GM23338 (cell line): ENCODE measurements at regions not wholly inside any gene's neighbourhood (a gene's known extent, or its start where the extent isn't known, plus 50 kb on each side); places are given as distances from the start of the nearest gene placed in this dataset.

Source experiments
- ATAC-seq: fragments of 200-7000 bp; cut with Tn5 transposase; 3 replicates; pipeline ENCODE4 v1.9.1; 2020
- DNase-seq: peaks from one replicate; pipeline ENCODE4 v3.0.0-alpha.2; 2015; ENCODE audit warnings: low spot score
- H2AFZ ChIP-seq: fragments of 200-600 bp; sonication (generic); 2 replicates; pipeline ENCODE4 v1.8.0; 2016; ENCODE audit warnings: antibody characterized with exemption, mild to moderate bottlenecking, moderate library complexity
- H3F3A ChIP-seq: fragments of 200-600 bp; sonication (generic); replicated peaks from 2 replicates; pipeline ENCODE4 v1.8.0; 2017; ENCODE audit warnings: antibody characterized with exemption, mixed run types, low read depth
- H3K27ac ChIP-seq: fragments of 200-600 bp; sonication (generic); 2 replicates; pipeline ENCODE4 v1.6.1; 2016; ENCODE audit warnings: low read depth
- H3K27me3 ChIP-seq: fragments of 200-600 bp; sonication (generic); 2 replicates; pipeline ENCODE4 v1.8.0; 2016; ENCODE audit warnings: mild to moderate bottlenecking, mixed run types, moderate library complexity; ENCODE audit not compliant: insufficient read depth
- H3K36me3 ChIP-seq: fragments of 200-600 bp; sonication (generic); 2 replicates; pipeline ENCODE4 v1.8.0; 2016; ENCODE audit warnings: mild to moderate bottlenecking; ENCODE audit not compliant: insufficient read depth
- H3K4me1 ChIP-seq: fragments of 200-600 bp; sonication (generic); 2 replicates; pipeline ENCODE4 v1.8.0; 2016; ENCODE audit warnings: mild to moderate bottlenecking, moderate library complexity; ENCODE audit not compliant: insufficient read depth
- H3K4me2 ChIP-seq: fragments of 200-600 bp; sonication (generic); 2 replicates; pipeline ENCODE4 v1.7.1; 2017; ENCODE audit warnings: mixed run types
- H3K4me3 ChIP-seq: fragments of 200-600 bp; sonication (generic); 2 replicates; pipeline ENCODE4 v1.6.1; 2016; ENCODE audit warnings: mixed run types
- H3K79me2 ChIP-seq: fragments of 200-600 bp; sonication (generic); replicated peaks from 2 replicates; pipeline ENCODE4 v1.8.0; 2017; ENCODE audit warnings: mild to moderate bottlenecking; ENCODE audit not compliant: insufficient read depth
- H3K9me2 ChIP-seq: fragments of 200-600 bp; sonication (generic); 2 replicates; pipeline ENCODE4 v1.8.0; 2017; ENCODE audit not compliant: insufficient read depth
- H4K20me1 ChIP-seq: fragments of 200-600 bp; sonication (generic); replicated peaks from 2 replicates; pipeline ENCODE4 v1.8.0; 2017; ENCODE audit warnings: mild to moderate bottlenecking; ENCODE audit not compliant: insufficient read depth
- H3K27ac Mint-ChIP-seq: 2 replicates; pipeline ENCODE4 v1.8.0; 2020; ENCODE audit warnings: inconsistent platforms, mild to moderate bottlenecking, moderate library complexity, mixed read lengths
- H3K27me3 Mint-ChIP-seq: 3 replicates; pipeline ENCODE4 v1.8.0; 2022; ENCODE audit warnings: low read depth, mild to moderate bottlenecking, moderate library complexity, mixed read lengths, inconsistent platforms; ENCODE audit not compliant: insufficient read depth, poor library complexity
- H3K36me3 Mint-ChIP-seq: 3 replicates; pipeline ENCODE4 v1.8.0; 2021; ENCODE audit warnings: low read depth, mild to moderate bottlenecking, inconsistent platforms, moderate library complexity, mixed read lengths
- H3K4me1 Mint-ChIP-seq: 3 replicates; pipeline ENCODE4 v1.8.0; 2020; ENCODE audit warnings: mild to moderate bottlenecking, inconsistent platforms, mixed read lengths
- H3K4me3 Mint-ChIP-seq: 3 replicates; pipeline ENCODE4 v1.8.0; 2021; ENCODE audit warnings: moderate library complexity, mild to moderate bottlenecking, inconsistent platforms, mixed read lengths
- H3K9me3 Mint-ChIP-seq: 3 replicates; pipeline ENCODE4 v1.8.0; 2020; ENCODE audit warnings: moderate library complexity, mild to moderate bottlenecking, inconsistent platforms, mixed read lengths
- EZH2 ChIP-seq: fragments of 200-600 bp; sonication (generic); IDR thresholded peaks from one replicate; pipeline ENCODE4 v1.8.0; 2017; ENCODE audit warnings: antibody characterized with exemption, mild to moderate bottlenecking, low read depth; ENCODE audit not compliant: unreplicated experiment
- JUNB ChIP-seq: IDR thresholded peaks from one replicate; pipeline ENCODE4 v1.6.1; 2016; ENCODE audit warnings: antibody characterized with exemption; ENCODE audit not compliant: unreplicated experiment
- NANOG ChIP-seq: IDR thresholded peaks from 2 replicates; pipeline ENCODE4 v1.6.1; 2016; ENCODE audit warnings: antibody characterized with exemption, borderline replicate concordance
- POLR2AphosphoS5 ChIP-seq: IDR thresholded peaks from 2 replicates; pipeline ENCODE4 v1.6.1; 2016; ENCODE audit warnings: antibody characterized with exemption, low read depth
- TF ChIP-seq, protein P1 (sequence below), 2 experiments: fragments of 200-600 bp in 1 of 2; sonication (generic) in 1 of 2; conservative IDR thresholded peaks; 2 replicates each; pipeline versions ENCODE4 v1.5.1 to v1.6.1; 2016 to 2017; ENCODE audit warnings: antibody characterized with exemption in 2 of 2, low read depth in 2 of 2, mild to moderate bottlenecking in 2 of 2, moderate library complexity in 1 of 2
- TF ChIP-seq, protein P2 (sequence below): IDR thresholded peaks from one replicate; pipeline ENCODE4 v1.6.1; 2018; ENCODE audit warnings: antibody characterized with exemption; ENCODE audit not compliant: unreplicated experiment
- TF ChIP-seq, protein P3 (sequence below): IDR thresholded peaks from 2 replicates; pipeline ENCODE4 v1.6.1; 2016; ENCODE audit warnings: antibody characterized with exemption

DNA sequence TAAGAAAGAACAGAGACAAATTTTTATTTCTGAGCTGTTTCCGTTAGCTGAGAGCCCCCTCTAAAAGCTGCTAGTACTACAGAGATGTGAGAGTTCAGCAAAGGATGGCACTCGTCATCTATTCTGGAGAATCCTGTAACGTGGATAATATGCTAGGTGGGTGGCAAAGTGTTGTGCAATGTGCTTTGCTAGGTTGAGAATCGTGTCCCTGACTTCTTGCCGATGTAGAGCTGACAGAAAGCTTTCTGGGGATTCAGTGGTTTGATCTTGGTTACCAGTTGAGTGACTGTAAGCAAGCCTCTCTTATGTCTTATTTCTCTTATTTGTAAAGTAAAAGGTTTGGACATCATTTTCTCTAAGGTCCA lies 298.3 kb upstream of the ACTBL2 start (continued):
- TF ChIP-seq, protein P1, sequence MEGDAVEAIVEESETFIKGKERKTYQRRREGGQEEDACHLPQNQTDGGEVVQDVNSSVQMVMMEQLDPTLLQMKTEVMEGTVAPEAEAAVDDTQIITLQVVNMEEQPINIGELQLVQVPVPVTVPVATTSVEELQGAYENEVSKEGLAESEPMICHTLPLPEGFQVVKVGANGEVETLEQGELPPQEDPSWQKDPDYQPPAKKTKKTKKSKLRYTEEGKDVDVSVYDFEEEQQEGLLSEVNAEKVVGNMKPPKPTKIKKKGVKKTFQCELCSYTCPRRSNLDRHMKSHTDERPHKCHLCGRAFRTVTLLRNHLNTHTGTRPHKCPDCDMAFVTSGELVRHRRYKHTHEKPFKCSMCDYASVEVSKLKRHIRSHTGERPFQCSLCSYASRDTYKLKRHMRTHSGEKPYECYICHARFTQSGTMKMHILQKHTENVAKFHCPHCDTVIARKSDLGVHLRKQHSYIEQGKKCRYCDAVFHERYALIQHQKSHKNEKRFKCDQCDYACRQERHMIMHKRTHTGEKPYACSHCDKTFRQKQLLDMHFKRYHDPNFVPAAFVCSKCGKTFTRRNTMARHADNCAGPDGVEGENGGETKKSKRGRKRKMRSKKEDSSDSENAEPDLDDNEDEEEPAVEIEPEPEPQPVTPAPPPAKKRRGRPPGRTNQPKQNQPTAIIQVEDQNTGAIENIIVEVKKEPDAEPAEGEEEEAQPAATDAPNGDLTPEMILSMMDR (conservative IDR thresholded peaks at IDR 0.05; ENCODE audit: low read depth in 2 of 2): no peak
- TF ChIP-seq NANOG: no peak

DNA sequence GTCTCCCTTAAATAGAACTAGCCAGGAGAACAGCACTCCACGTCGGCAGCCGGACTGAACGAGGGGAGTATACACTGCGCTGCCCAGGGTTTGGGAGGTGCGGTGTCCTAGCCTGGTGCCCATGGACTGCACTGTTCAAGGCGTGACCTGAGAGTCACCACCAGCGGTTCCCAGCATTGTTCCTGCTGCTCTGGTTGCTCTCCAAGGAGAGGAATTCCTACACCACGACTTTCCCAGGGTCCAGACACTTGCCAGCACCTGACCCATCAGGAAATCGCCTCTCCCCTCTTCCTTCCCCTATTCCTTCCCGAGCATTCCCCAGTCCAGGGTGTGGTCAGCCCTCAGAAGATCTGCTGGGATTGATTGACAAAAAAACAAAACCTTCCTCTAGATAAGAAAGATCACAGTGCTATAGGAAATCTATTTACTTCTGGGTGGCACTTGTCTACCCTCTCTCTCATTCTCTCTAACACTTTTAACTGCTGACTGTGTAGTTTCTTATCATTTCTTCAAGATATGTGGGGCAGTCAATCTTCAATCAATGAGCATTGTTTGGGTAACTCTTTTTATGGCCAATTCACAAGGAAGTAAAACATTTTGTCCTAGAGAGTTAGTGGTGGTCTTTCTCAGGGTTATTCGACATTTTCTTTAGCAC lies 297.8 kb upstream of the ACTBL2 start:
- no peaks in the 10 kb centered on the region for H3K27me3 ChIP-seq
- H3K4me3 ChIP-seq: no peak overlapping the region
- Mint-ChIP-seq H3K4me3 (no peak overlapping the region), H3K4me1 (peaks cover 3% of the 10 kb centered on the region; the same call in 1 of the 3 replicates), H3K9me3 (no peaks in the 10 kb centered on the region), H3K27me3 (no peaks in the 10 kb centered on the region), H3K27ac (0 out of 2 replicates have a peak overlapping the region, but pooled peaks have one; percentile 39), H3K36me3 (no peaks in the 10 kb centered on the region)
- no peak overlapping the region for H3K27ac ChIP-seq
- no peaks in the 10 kb centered on the region for H3F3A ChIP-seq
- no peaks in the 10 kb centered on the region for H3K9me2 ChIP-seq
- no peaks in the 10 kb centered on the region for H3K79me2 ChIP-seq
- DNase-seq (peak; percentile 12), ATAC-seq (peak; percentile 39; the same call in 1 of the 3 replicates)
- no peak overlapping the region for H3K4me2 ChIP-seq
- no peaks in the 10 kb centered on the region for H4K20me1 ChIP-seq
- H2AFZ ChIP-seq: no peak overlapping the region
- 0 out of 2 replicates have a peak, but pooled peaks cover 3% of the 10 kb centered on the region for H3K4me1 ChIP-seq
- H3K36me3 ChIP-seq: no peaks in the 10 kb centered on the region
- TF ChIP-seq JUNB (no peak), POLR2AphosphoS5 (no peak)
- TF ChIP-seq, protein P2, sequence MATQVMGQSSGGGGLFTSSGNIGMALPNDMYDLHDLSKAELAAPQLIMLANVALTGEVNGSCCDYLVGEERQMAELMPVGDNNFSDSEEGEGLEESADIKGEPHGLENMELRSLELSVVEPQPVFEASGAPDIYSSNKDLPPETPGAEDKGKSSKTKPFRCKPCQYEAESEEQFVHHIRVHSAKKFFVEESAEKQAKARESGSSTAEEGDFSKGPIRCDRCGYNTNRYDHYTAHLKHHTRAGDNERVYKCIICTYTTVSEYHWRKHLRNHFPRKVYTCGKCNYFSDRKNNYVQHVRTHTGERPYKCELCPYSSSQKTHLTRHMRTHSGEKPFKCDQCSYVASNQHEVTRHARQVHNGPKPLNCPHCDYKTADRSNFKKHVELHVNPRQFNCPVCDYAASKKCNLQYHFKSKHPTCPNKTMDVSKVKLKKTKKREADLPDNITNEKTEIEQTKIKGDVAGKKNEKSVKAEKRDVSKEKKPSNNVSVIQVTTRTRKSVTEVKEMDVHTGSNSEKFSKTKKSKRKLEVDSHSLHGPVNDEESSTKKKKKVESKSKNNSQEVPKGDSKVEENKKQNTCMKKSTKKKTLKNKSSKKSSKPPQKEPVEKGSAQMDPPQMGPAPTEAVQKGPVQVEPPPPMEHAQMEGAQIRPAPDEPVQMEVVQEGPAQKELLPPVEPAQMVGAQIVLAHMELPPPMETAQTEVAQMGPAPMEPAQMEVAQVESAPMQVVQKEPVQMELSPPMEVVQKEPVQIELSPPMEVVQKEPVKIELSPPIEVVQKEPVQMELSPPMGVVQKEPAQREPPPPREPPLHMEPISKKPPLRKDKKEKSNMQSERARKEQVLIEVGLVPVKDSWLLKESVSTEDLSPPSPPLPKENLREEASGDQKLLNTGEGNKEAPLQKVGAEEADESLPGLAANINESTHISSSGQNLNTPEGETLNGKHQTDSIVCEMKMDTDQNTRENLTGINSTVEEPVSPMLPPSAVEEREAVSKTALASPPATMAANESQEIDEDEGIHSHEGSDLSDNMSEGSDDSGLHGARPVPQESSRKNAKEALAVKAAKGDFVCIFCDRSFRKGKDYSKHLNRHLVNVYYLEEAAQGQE: no peak

DNA sequence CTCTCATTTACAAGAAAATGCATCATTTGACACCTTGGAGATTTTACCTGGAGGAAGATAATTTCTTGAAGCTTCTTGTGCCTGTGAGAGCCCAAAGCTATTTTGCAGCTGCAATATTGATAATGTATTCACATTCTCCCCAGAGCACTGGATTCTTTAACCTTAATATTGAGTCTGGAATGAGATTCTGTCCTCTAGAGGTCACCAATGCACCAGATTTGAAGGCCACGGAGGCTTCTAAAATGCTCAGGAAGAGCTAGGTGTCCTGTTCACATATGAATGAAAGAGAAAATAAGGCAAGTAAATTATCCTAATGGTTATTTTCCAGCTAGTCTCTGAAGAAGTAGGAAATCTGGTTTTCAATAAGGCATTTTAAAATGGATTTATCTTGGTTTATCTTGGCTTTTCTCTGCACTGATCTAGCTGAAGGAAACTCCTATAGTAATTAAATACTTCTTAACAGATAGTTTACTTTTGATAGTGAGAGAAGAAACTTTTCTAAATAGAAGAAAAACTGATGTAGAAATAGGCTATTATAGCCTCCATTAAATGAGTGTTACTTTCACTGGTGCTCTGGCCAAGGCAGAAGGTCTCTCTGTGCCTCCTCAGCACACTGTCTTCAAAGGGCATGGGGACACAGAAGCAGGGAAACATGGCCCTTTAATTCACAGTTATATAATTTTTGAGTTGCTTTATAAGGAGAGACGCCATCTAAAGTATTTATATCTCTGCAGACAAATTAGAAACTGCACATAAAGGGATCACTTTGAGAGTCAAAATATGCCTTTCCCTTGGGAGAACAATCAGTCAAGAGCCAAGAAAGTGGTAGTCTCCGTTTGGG lies 297.0 kb upstream of the ACTBL2 start:
- Mint-ChIP-seq H3K27me3 (no peaks in the 10 kb centered on the region), H3K4me3 (no peak overlapping the region), H3K4me1 (peaks cover 3% of the 10 kb centered on the region; the same call in 1 of the 3 replicates), H3K36me3 (no peaks in the 10 kb centered on the region), H3K9me3 (no peaks in the 10 kb centered on the region), H3K27ac (no peak overlapping the region)
- Histone ChIP-seq H3K36me3 (no peaks in the 10 kb centered on the region), H3K9me2 (no peaks in the 10 kb centered on the region), H3F3A (no peaks in the 10 kb centered on the region), H2AFZ (no peak overlapping the region), H3K27me3 (no peaks in the 10 kb centered on the region), H3K4me2 (no peak overlapping the region), H3K4me1 (0 out of 2 replicates have a peak, but pooled peaks cover 3% of the 10 kb centered on the region), H3K27ac (no peak overlapping the region), H3K79me2 (no peaks in the 10 kb centered on the region), H4K20me1 (no peaks in the 10 kb centered on the region), H3K4me3 (no peak overlapping the region)
- TF ChIP-seq, protein P3, sequence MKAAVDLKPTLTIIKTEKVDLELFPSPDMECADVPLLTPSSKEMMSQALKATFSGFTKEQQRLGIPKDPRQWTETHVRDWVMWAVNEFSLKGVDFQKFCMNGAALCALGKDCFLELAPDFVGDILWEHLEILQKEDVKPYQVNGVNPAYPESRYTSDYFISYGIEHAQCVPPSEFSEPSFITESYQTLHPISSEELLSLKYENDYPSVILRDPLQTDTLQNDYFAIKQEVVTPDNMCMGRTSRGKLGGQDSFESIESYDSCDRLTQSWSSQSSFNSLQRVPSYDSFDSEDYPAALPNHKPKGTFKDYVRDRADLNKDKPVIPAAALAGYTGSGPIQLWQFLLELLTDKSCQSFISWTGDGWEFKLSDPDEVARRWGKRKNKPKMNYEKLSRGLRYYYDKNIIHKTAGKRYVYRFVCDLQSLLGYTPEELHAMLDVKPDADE: no peak
- TF ChIP-seq EZH2 (no peak), NANOG (no peak), POLR2AphosphoS5 (no peak)
- TF ChIP-seq, protein P1 (conservative IDR thresholded peaks at IDR 0.05; ENCODE audit: low read depth in 2 of 2): peak; percentile 80 to 94
- ATAC-seq (peak; percentile 91), DNase-seq (peak; percentile 78)
